Esophagus muscularis mucosa (tissue), 4 donors: ENCODE measurements at regions not wholly inside any gene's neighbourhood (a gene's known extent, or its start where the extent isn't known, plus 50 kb on each side); places are given as distances from the start of the nearest gene placed in this dataset.

Experiments used
- DNase-seq: peaks from one replicate; pipeline ENCODE4 v3.0.0-alpha.2; 2017; ENCODE audit errors: extremely low spot score
- H3K27ac ChIP-seq, 4 donors: fragments of 200-600 bp; sonication (generic); replicated peaks in 1 of 4; 1 replicate in 3 of 4; 2 replicates in 1 of 4; pipeline ENCODE4 v1.5.1; 2016 to 2019; ENCODE audit warnings: mild to moderate bottlenecking in 1 of 4
- H3K27me3 ChIP-seq, 4 donors: fragments of 200-600 bp; sonication (generic); one replicate each; pipeline versions ENCODE4 v1.5.1 to v1.6.0; 2016 to 2019
- H3K36me3 ChIP-seq, 4 donors: fragments of 200-600 bp; sonication (generic); one replicate each; pipeline ENCODE4 v1.5.1; 2016 to 2019
- H3K4me1 ChIP-seq, 4 donors: fragments of 200-600 bp; sonication (generic); one replicate each; pipeline ENCODE4 v1.5.1; 2016 to 2019
- H3K4me3 ChIP-seq, 4 donors: fragments of 200-600 bp; sonication (generic); 1 replicate in 2 of 4; 2 replicates in 2 of 4; pipeline ENCODE4 v1.5.1; 2016 to 2019; ENCODE audit warnings: mild to moderate bottlenecking in 4 of 4, moderate library complexity in 1 of 4
- H3K9me3 ChIP-seq, 4 donors: fragments of 200-600 bp; sonication (generic); 1 replicate in 3 of 4; 2 replicates in 1 of 4; pipeline ENCODE4 v1.5.1; 2016 to 2019
- CTCF ChIP-seq, 3 experiments: fragments of 200-600 bp in 2 of 3; fragments of 450-650 bp in 1 of 3; sonication (generic) in 2 of 3; IDR thresholded peaks; one replicate each; pipeline ENCODE4 v1.5.1; 2017 to 2019; ENCODE audit warnings: antibody characterized with exemption in 3 of 3, mild to moderate bottlenecking in 2 of 3, moderate library complexity in 1 of 3
- EP300 ChIP-seq: sonication (generic); formaldehyde crosslinking; IDR thresholded peaks from one replicate; pipeline ENCODE4 v1.6.1; 2017; ENCODE audit warnings: antibody characterized with exemption
- POLR2A ChIP-seq: fragments of 450-650 bp; IDR thresholded peaks from one replicate; pipeline ENCODE4 v1.6.1; 2017; ENCODE audit warnings: antibody characterized with exemption, moderate library complexity, mild to moderate bottlenecking, low read depth
- POLR2AphosphoS5 ChIP-seq, 2 donors: sonication (generic); formaldehyde crosslinking; IDR thresholded peaks; one replicate each; pipeline ENCODE4 v1.6.1; 2017; ENCODE audit warnings: antibody characterized with exemption in 2 of 2
- WGBS: methylation state at CpG from one replicate; pipeline ENCODE4 v1.1.5; 2018; 5-methylcytosine and 5-hydroxymethylcytosine counted together
- intact Hi-C: fragments of 100-400 bp; cut with DNase I; formaldehyde crosslinking; loops from one replicate; pipeline ENCODE4 v1.15.1; 2023

- H3K4me1 ChIP-seq, result no peaks in the 10 kb centered on the region
- TF ChIP-seq POLR2AphosphoS5 (IDR thresholded peaks at IDR 0.05) (no peak), CTCF (IDR thresholded peaks at IDR 0.05) (no peak), EP300 (no peak), POLR2A (no peak)
- H3K9me3 ChIP-seq, result no peaks in the 10 kb centered on the region
- no peak for DNase-seq
- WGBS, result 64% methylated on average over 3 of the region's 3 CpGs
- H3K36me3 ChIP-seq, result no peaks in the 10 kb centered on the region
- H3K27ac ChIP-seq, result no peak overlapping the region
- intact Hi-C loops, result no loop called here
- no peaks in the 10 kb centered on the region for H3K27me3 ChIP-seq
- H3K4me3 ChIP-seq, result no peak overlapping the region
Measured at GRCh38 chr5:130964231-130965202, 200.5 kb downstream of the HINT1 start.

GRCh38 chr5:130963798-130964197 is 201.3 kb downstream of the HINT1 start:
- 71% methylated on average over 1 of the region's 1 CpG for WGBS
- TF ChIP-seq CTCF (IDR thresholded peaks at IDR 0.05) (no peak), POLR2A (no peak), POLR2AphosphoS5 (IDR thresholded peaks at IDR 0.05) (no peak), EP300 (no peak)
- Histone ChIP-seq H3K27me3 (no peaks in the 10 kb centered on the region), H3K4me3 (no peak overlapping the region), H3K9me3 (no peaks in the 10 kb centered on the region), H3K4me1 (no peaks in the 10 kb centered on the region), H3K36me3 (no peaks in the 10 kb centered on the region), H3K27ac (no peak overlapping the region)
- intact Hi-C loops, result no loop called here
- DNase-seq, result no peak

GRCh38 chr5:130957151-130957550 is 207.9 kb downstream of the HINT1 start:
- no peak for TF ChIP-seq CTCF (IDR thresholded peaks at IDR 0.05)
- TF ChIP-seq POLR2A, result no peak
- no peak for TF ChIP-seq EP300
- no peak for TF ChIP-seq POLR2AphosphoS5 (IDR thresholded peaks at IDR 0.05)
- intact Hi-C loops, result no loop called here
- no peak overlapping the region for H3K27ac ChIP-seq
- no peaks in the 10 kb centered on the region for H3K36me3 ChIP-seq
- no peaks in the 10 kb centered on the region for H3K9me3 ChIP-seq
- H3K4me3 ChIP-seq, result no peak overlapping the region
- DNase-seq, result no peak
- no peaks in the 10 kb centered on the region for H3K27me3 ChIP-seq
- 79% methylated on average over 1 of the region's 1 CpG for WGBS
- no peaks in the 10 kb centered on the region for H3K4me1 ChIP-seq

- no peaks in the 10 kb centered on the region for H3K4me1 ChIP-seq
- H3K36me3 ChIP-seq, result no peaks in the 10 kb centered on the region
- DNase-seq, result no peak
- no peak overlapping the region for H3K4me3 ChIP-seq
- TF ChIP-seq POLR2AphosphoS5 (IDR thresholded peaks at IDR 0.05) (no peak), EP300 (no peak), CTCF (IDR thresholded peaks at IDR 0.05) (no peak), POLR2A (no peak)
- H3K9me3 ChIP-seq, result no peaks in the 10 kb centered on the region
- intact Hi-C loops, result no loop called here
- no peaks in the 10 kb centered on the region for H3K27me3 ChIP-seq
- no peak overlapping the region for H3K27ac ChIP-seq
Measured at GRCh38 chr5:130955041-130955440, 210.0 kb downstream of the HINT1 start.
